A549 (cell line): ENCODE measurements at regions not wholly inside any gene's neighbourhood (a gene's known extent, or its start where the extent isn't known, plus 50 kb on each side); places are given as distances from the start of the nearest gene placed in this dataset.

Source experiments
- ATAC-seq, 2 experiments: fragments of 200-7000 bp in 1 of 2; fragments of >200 bp in 1 of 2; cut with Nextera tagmentation in 1 of 2; cut with Tn5 transposase in 1 of 2; 3 replicates each; pipeline versions ENCODE4 v1.8.0 to v1.9.1; 2018 to 2020; ENCODE audit warnings: mild to moderate bottlenecking in 1 of 2, moderate library complexity in 1 of 2
- CTCF ChIA-PET: fragments of 300-600 bp; sonication (Branson Sonifier 250); formaldehyde crosslinking; extraction: SDS; loops from one replicate; lab custom pipeline; 2021; ENCODE audit warnings: antibody characterized with exemption, inconsistent platforms; lab: Yijun Ruan, JAX
- POLR2A ChIA-PET: fragments of 350-600 bp; formaldehyde crosslinking; extraction: SDS; loops from one replicate; lab custom pipeline; 2021; ENCODE audit warnings: antibody characterized with exemption, inconsistent platforms; lab: Yijun Ruan, JAX
- DNase-seq, 2 experiments: peaks; one replicate each; pipeline versions ENCODE4 v3.0.0 to v3.0.0-alpha.2; 2011 to 2016; ENCODE audit warnings: low read depth in 1 of 2, low spot score in 1 of 2
- FAIRE-seq: peaks from 2 replicates; lab custom pipeline; 2011; peaks lifted over from hg19 to GRCh38; lab: Jason Lieb, UNC
- H3K27ac ChIP-seq, 2 experiments: fragments of >200 bp; sonication (Bioruptor Twin); formaldehyde crosslinking; 3 replicates each; pipeline ENCODE4 v1.5.1; 2016 to 2017
- H3K4me1 ChIP-seq: fragments of >200 bp; sonication (Bioruptor Twin); formaldehyde crosslinking; 3 replicates; pipeline ENCODE4 v1.6.1; 2016
- H3K4me2 ChIP-seq: fragments of >200 bp; sonication (Bioruptor Twin); formaldehyde crosslinking; 3 replicates; pipeline ENCODE4 v1.6.1; 2016
- H3K4me3 ChIP-seq: fragments of >200 bp; sonication (Bioruptor Twin); formaldehyde crosslinking; 3 replicates; pipeline ENCODE4 v1.5.1; 2016
- H3K9me3 ChIP-seq: fragments of >200 bp; sonication (Bioruptor Twin); formaldehyde crosslinking; 3 replicates; pipeline ENCODE4 v1.6.1; 2016
- ATOH8 ChIP-seq: fragments of 250-450 bp; sonication (Bioruptor Pico); IDR thresholded peaks from 2 replicates; pipeline ENCODE4 v1.5.0; 2020; ENCODE audit warnings: low read depth, mild to moderate bottlenecking, moderate library complexity
- CBX2 ChIP-seq: fragments of 200-600 bp; sonication (generic); IDR thresholded peaks from 2 replicates; pipeline ENCODE4 v1.6.1; 2016; ENCODE audit warnings: low read depth, mild to moderate bottlenecking, borderline replicate concordance
- CBX8 ChIP-seq: fragments of 200-600 bp; sonication (generic); IDR thresholded peaks from 2 replicates; pipeline ENCODE4 v1.6.1; 2016
- CHD4 ChIP-seq: fragments of 200-600 bp; sonication (generic); IDR thresholded peaks from 2 replicates; pipeline ENCODE4 v1.6.1; 2016; ENCODE audit warnings: antibody characterized with exemption, mild to moderate bottlenecking, borderline replicate concordance
- CTCF ChIP-seq: fragments of >200 bp; sonication (Bioruptor Twin); formaldehyde crosslinking; IDR thresholded peaks from 3 replicates; pipeline ENCODE4 v1.5.1; 2016
- EHF ChIP-seq: fragments of 250-450 bp; sonication (Bioruptor Pico); IDR thresholded peaks from 2 replicates; pipeline ENCODE4 v1.5.0; 2020; ENCODE audit warnings: mild to moderate bottlenecking
- ELK1 ChIP-seq: fragments of 150-350 bp; IDR thresholded peaks from 2 replicates; pipeline ENCODE4 v1.6.1; 2014; ENCODE audit warnings: low read depth, mild to moderate bottlenecking, low read length
- ESRRA ChIP-seq: fragments of 150-350 bp; IDR thresholded peaks from 2 replicates; pipeline ENCODE4 v1.6.1; 2014; ENCODE audit warnings: mild to moderate bottlenecking, low read length, borderline replicate concordance
- FOSB ChIP-seq: fragments of 250-450 bp; sonication (Bioruptor Pico); IDR thresholded peaks from 2 replicates; pipeline ENCODE4 v1.5.0; 2020; ENCODE audit warnings: mild to moderate bottlenecking, moderate library complexity
- FOXS1 ChIP-seq: fragments of 250-450 bp; sonication (Bioruptor Pico); IDR thresholded peaks from 2 replicates; pipeline ENCODE4 v1.5.0; 2020; ENCODE audit warnings: mild to moderate bottlenecking, moderate library complexity
- HDAC2 ChIP-seq: fragments of 200-600 bp; sonication (generic); IDR thresholded peaks from 2 replicates; pipeline ENCODE4 v1.6.1; 2016
- HMGXB4 ChIP-seq: fragments of 250-450 bp; sonication (Bioruptor Pico); IDR thresholded peaks from 2 replicates; pipeline ENCODE4 v1.5.0; 2021; ENCODE audit warnings: mild to moderate bottlenecking, moderate library complexity, borderline replicate concordance
- HOXB5 ChIP-seq: fragments of 250-450 bp; sonication (Bioruptor Pico); IDR thresholded peaks from 2 replicates; pipeline ENCODE4 v1.5.0; 2020; ENCODE audit warnings: mild to moderate bottlenecking, moderate library complexity
- JUN ChIP-seq, 2 experiments: fragments of >200 bp; sonication (Bioruptor Twin); formaldehyde crosslinking; IDR thresholded peaks; 2 replicates in 1 of 2; 3 replicates in 1 of 2; pipeline ENCODE4 v1.6.1; 2016 to 2017
- KDM1A ChIP-seq: fragments of 200-600 bp; sonication (generic); IDR thresholded peaks from 2 replicates; pipeline ENCODE4 v1.6.1; 2016; ENCODE audit warnings: low read depth, mild to moderate bottlenecking
- KDM5A ChIP-seq: fragments of 200-600 bp; sonication (generic); IDR thresholded peaks from 2 replicates; pipeline ENCODE4 v1.6.1; 2016; ENCODE audit warnings: antibody characterized with exemption, mild to moderate bottlenecking
- MAFK ChIP-seq: fragments of 450-650 bp; IDR thresholded peaks from 2 replicates; pipeline ENCODE4 v1.6.1; 2014; ENCODE audit not compliant: partially characterized antibody
- MYC ChIP-seq: IDR thresholded peaks from 2 replicates; pipeline ENCODE4 v1.6.1; 2012; ENCODE audit warnings: mild to moderate bottlenecking, inconsistent platforms, low read length, improper control_type of control experiment, borderline replicate concordance
- NR3C1 ChIP-seq: fragments of >200 bp; sonication (Bioruptor Twin); formaldehyde crosslinking; IDR thresholded peaks from 3 replicates; pipeline ENCODE4 v1.6.1; 2017
- PHF8 ChIP-seq: fragments of 200-600 bp; sonication (generic); IDR thresholded peaks from 2 replicates; pipeline ENCODE4 v1.6.1; 2016; ENCODE audit warnings: low read depth, mild to moderate bottlenecking, antibody characterized with exemption, moderate library complexity, borderline replicate concordance
- POLR2A ChIP-seq: IDR thresholded peaks from 2 replicates; pipeline ENCODE4 v1.6.1; 2012; ENCODE audit warnings: mild to moderate bottlenecking, low read length
- POLR2AphosphoS2 ChIP-seq: conservative IDR thresholded peaks from 2 replicates; pipeline ENCODE4 v1.6.1; 2012; ENCODE audit warnings: low read length, improper control_type of control experiment, inconsistent platforms
- RAD21 ChIP-seq, 2 experiments: fragments of >200 bp in 1 of 2; sonication (Bioruptor Twin) in 1 of 2; formaldehyde crosslinking in 1 of 2; IDR thresholded peaks in 1 of 2; conservative IDR thresholded peaks in 1 of 2; 2 replicates in 1 of 2; 3 replicates in 1 of 2; pipeline ENCODE4 v1.6.1; 2012 to 2018; ENCODE audit warnings: inconsistent platforms in 1 of 2
- RNF2 ChIP-seq: fragments of 200-600 bp; sonication (generic); IDR thresholded peaks from 2 replicates; pipeline ENCODE4 v1.6.1; 2016; ENCODE audit warnings: low read depth, mild to moderate bottlenecking, antibody characterized with exemption, moderate library complexity, borderline replicate concordance
- SREBF2 ChIP-seq: fragments of 450-650 bp; IDR thresholded peaks from 2 replicates; pipeline ENCODE4 v1.6.1; 2014; ENCODE audit warnings: mild to moderate bottlenecking, moderate library complexity
- ZC3H11A ChIP-seq: fragments of 450-650 bp; IDR thresholded peaks from 2 replicates; pipeline ENCODE4 v1.6.1; 2014; ENCODE audit warnings: antibody characterized with exemption, mild to moderate bottlenecking
- ZNF302 ChIP-seq: fragments of 250-450 bp; sonication (Bioruptor Pico); IDR thresholded peaks from 2 replicates; pipeline ENCODE4 v1.9.0; 2021; ENCODE audit warnings: inconsistent platforms, mild to moderate bottlenecking, moderate library complexity
- ZSCAN20 ChIP-seq: fragments of 250-450 bp; sonication (Bioruptor Pico); IDR thresholded peaks from 2 replicates; pipeline ENCODE4 v1.8.0; 2022; ENCODE audit warnings: mild to moderate bottlenecking, moderate library complexity
- WGBS: methylation state at CpG from one replicate; pipeline ENCODE4 v1.1.6; 2017; ENCODE audit errors: missing lambda C conversion rate; 5-methylcytosine and 5-hydroxymethylcytosine counted together

GRCh38 chr4:185909972-185910371, 98.0 kb upstream of the SORBS2 start:
- TF ChIP-seq POLR2AphosphoS2: no peak
- TF ChIP-seq HDAC2: no peak
- TF ChIP-seq ELK1: no peak
- TF ChIP-seq JUN (IDR thresholded peaks at IDR 0.05): no peak
- TF ChIP-seq RNF2: no peak
- no peak for TF ChIP-seq CHD4
- TF ChIP-seq FOSB (CRISPR knock-in tag): no peak
- no peak for TF ChIP-seq MAFK
- TF ChIP-seq ATOH8 (CRISPR knock-in tag): no peak
- POLR2A ChIA-PET: no interaction called here
- CTCF ChIA-PET: no interaction called here
- no peaks in the 10 kb centered on the region for H3K4me1 ChIP-seq
- FAIRE-seq (no peak), DNase-seq (no peak), ATAC-seq (no peak)
- H3K4me2 ChIP-seq: no peak overlapping the region
- 77% methylated on average over 2 of the region's 2 CpGs for WGBS
- H3K4me3 ChIP-seq: no peak overlapping the region
- H3K27ac ChIP-seq: no peak overlapping the region
- no peaks in the 10 kb centered on the region for H3K9me3 ChIP-seq

GRCh38 chr4:185911556-185912064, 99.6 kb upstream of the SORBS2 start:
- ATAC-seq (no peak), DNase-seq (no peak)
- TF ChIP-seq CBX2: no peak
- no peak for TF ChIP-seq SREBF2
- no peak for TF ChIP-seq RNF2
- TF ChIP-seq CBX8: no peak
- no peak for TF ChIP-seq HMGXB4 (CRISPR knock-in tag)
- TF ChIP-seq ESRRA: no peak
- TF ChIP-seq FOSB (CRISPR knock-in tag): no peak
- TF ChIP-seq, all 56 proteins: peak for 0
- Histone ChIP-seq H3K4me1 (no peaks in the 10 kb centered on the region), H3K9me3 (no peaks in the 10 kb centered on the region), H3K27ac (no peak overlapping the region), H3K4me2 (no peak overlapping the region), H3K4me3 (no peak overlapping the region)
- ChIA-PET POLR2A (no interaction called here), CTCF (no interaction called here)
- no peak for FAIRE-seq
- 68% methylated on average over 4 of the region's 4 CpGs for WGBS

GRCh38 chr4:185912779-185913178, 100.8 kb upstream of the SORBS2 start:
- DNase-seq: no peak
- ChIA-PET POLR2A (no interaction called here), CTCF (no interaction called here)
- no peaks in the 10 kb centered on the region for H3K4me1 ChIP-seq
- no peak overlapping the region for H3K4me2 ChIP-seq
- FAIRE-seq: no peak
- no peak overlapping the region for H3K4me3 ChIP-seq
- no peaks in the 10 kb centered on the region for H3K9me3 ChIP-seq
- no peak overlapping the region for H3K27ac ChIP-seq
- no peak for ATAC-seq
- 56% methylated on average over 4 of the region's 4 CpGs for WGBS
- no peak for TF ChIP-seq CTCF
- no peak for TF ChIP-seq JUN (IDR thresholded peaks at IDR 0.05)
- no peak for TF ChIP-seq RNF2
- TF ChIP-seq FOXS1 (CRISPR knock-in tag): no peak
- no peak for TF ChIP-seq KDM1A
- TF ChIP-seq ZNF302: no peak
- TF ChIP-seq ZC3H11A: no peak
- no peak for TF ChIP-seq POLR2A
- TF ChIP-seq ESRRA: no peak
- no peak for TF ChIP-seq ZSCAN20 (CRISPR knock-in tag)
- no peak for TF ChIP-seq MYC
- no peak for TF ChIP-seq PHF8
- no peak for TF ChIP-seq HOXB5 (CRISPR knock-in tag)
- TF ChIP-seq NR3C1: no peak
- no peak for TF ChIP-seq EHF (CRISPR knock-in tag)
- no peak for TF ChIP-seq MAFK
- TF ChIP-seq KDM5A: no peak
- no peak for TF ChIP-seq RAD21 (conservative IDR thresholded peaks at IDR 0.05 in 1 of 2, IDR thresholded peaks at IDR 0.05 in 1 of 2)
- TF ChIP-seq, all 56 proteins: peak for 0
